ENCODE measurements at regions not wholly inside any gene's neighbourhood (a gene's known extent, or its start where the extent isn't known, plus 50 kb on each side); places are given as distances from the start of the nearest gene placed in this dataset.
A peak's percentile ranks its signal among the peaks of the same experiment; 100 is the strongest.

DNA sequence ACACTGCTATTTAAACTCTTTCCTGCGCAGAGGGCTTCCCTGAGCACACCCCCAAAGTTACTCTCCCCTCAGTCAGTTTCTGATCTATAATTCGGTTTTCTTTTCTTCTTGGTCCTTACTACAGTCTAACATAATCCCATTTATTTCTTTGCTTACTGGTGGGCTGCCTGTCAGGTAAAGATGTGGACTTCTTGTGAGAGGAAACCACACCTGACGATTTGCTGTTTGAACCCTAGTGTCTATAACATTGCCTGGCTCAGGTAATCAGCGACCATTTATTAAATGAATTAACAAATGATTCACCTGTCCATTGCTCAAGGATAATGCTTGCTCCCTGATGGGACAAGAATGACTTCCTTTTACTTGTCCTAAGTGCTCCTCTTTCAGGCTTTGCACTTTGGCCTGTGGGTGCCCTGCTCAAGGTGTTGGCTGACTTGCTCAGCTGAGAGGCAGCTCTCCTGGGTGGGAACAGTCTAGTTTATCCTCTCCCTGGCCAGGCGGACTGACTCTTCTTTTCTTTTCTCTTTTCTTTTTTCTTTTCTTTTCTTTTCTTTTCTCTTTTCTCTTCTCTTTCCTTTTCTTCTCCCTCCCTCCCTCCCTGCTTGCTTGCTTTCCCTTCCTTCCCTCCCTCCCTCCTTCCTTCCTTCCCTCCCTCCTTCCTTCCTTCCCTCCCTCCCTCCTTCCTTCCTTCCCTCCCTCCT, 233.1 kb downstream of the BCAS1 start:
- no peak for DNase-seq (ENCODE audit: low spot score)

GRCh38 chr20:53834749-53835148, 235.6 kb downstream of the BCAS1 start:
- DNase-seq (ENCODE audit: low spot score): no peak

DNA sequence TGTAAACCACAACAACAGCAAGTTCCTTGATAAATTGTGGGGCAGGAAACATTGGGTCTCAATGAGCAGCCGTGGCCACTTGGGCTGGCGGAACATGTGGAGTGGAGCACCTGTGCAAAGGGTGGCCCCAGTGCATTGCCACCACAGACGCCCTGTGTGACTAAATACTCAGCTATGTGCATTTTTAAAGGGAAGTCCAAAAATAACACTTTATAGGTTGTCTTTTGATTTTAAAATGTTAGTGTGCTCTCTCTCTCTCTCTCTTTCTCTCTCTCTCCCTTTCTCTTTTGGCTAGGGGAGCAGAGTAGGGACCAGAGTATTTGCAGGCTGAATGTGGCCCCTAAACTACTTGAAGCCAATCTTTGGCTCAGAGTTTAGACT, 236.3 kb downstream of the BCAS1 start:
- peak; percentile 34 for DNase-seq (ENCODE audit: low spot score)

- peak; percentile 23 for DNase-seq (ENCODE audit: low spot score)
These were observed 236.9 kb downstream of the BCAS1 start for GRCh38 chr20:53833333-53834061.

- DNase-seq (ENCODE audit: low spot score): no peak
These were observed 237.9 kb downstream of the BCAS1 start for GRCh38 chr20:53832499-53832898.

DNA sequence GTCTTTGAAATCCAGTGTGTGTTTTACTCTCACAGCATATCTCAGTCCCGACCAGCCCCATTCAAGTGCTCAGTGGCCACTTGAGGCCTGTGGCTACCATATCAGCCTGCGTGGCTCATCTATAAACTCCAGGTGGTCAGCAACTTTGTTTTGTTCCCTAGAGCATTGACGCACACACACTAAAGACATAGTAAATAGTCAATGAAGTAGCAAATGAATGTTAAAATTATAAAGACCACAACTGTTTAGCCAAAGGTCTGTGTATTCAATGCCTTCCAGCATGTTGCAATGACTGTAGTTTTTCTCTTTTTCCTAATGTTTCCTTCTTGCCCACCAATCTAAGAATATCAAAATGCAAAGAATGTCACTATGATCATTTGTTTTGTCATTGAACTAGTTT, 238.2 kb upstream of the ZNF217 start:
- no peak for DNase-seq (ENCODE audit: low spot score)

- no peak for DNase-seq (ENCODE audit: low spot score)
These were observed 237.6 kb upstream of the ZNF217 start for GRCh38 chr20:53831228-53831627.

- DNase-seq (ENCODE audit: low spot score): peak; percentile 46
These were observed 236.3 kb upstream of the ZNF217 start for GRCh38 chr20:53829724-53830521.

DNA sequence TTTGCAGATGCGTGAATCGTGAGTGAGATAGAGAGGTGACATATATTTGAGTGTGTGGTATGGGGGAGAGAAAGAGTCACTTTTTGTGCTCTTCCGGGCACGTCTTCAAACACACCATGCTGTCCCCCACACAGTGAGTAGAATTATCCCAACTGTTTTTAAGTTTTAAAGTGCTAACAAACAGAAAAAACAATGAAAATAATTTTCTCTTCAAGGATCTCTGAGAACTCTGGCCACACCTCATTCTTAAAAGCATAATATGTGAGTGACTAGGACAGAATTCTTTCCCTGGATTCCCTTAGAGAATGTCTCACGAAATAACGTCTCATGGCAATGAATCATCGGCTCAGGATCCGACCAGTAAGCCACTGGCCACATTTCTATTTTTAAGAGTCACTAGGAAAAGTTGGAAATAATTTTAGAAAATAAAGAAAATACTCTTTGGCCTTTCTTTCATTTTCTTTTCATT, 235.7 kb upstream of the ZNF217 start:
- peak; percentile 96 for DNase-seq (ENCODE audit: low spot score)

GRCh38 chr20:53828682-53829254, 235.1 kb upstream of the ZNF217 start:
- peak; percentile 83 for DNase-seq (ENCODE audit: low spot score)

GRCh38 chr20:53828088-53828681, 234.5 kb upstream of the ZNF217 start:
- peak; percentile 93 for DNase-seq (ENCODE audit: low spot score)

- DNase-seq (ENCODE audit: low spot score): no peak
These were observed 233.9 kb upstream of the ZNF217 start for GRCh38 chr20:53827292-53828087.

GRCh38 chr20:53826597-53827291, 233.1 kb upstream of the ZNF217 start:
- DNase-seq (ENCODE audit: low spot score): peak; percentile 98

DNA sequence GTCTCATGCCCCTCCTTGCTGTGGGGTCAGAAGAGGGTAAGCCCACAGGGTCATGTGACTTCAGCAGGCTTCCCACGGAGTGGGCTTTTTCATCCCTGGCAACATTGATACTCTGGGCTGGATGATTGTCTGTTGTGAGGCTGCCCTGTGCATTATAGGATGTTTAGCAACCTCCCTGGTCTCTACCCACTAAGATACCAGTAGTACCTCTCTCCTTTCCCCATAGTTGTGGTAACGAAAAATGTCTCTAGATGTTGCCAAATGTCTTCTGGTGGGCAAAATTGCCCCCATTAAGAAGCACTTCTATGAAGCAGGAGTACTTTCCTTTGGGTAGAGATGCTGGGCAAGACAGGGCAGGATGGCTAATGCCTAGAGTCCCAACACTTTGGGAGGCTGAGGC, 232.5 kb upstream of the ZNF217 start:
- no peak for DNase-seq (ENCODE audit: low spot score)

DNA sequence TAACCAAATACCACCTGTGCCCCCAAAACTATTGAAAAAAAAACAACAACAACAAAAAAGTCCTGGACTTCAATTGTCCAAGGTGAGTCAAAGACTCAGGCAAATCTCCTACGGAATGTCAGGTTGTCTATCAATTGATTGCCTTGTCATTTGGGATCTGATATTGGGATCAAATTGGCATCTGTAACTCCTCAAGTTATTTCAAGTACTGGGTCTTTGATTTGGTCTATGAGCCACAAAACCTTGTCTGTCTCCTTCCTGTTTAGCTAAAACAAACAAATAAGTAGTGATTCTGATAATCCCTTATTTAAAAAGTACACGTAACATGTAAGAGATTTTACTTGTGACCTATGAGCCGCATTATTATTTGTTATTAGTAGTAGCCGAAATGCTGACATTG, 231.6 kb upstream of the ZNF217 start:
- DNase-seq (ENCODE audit: low spot score): no peak

DNA sequence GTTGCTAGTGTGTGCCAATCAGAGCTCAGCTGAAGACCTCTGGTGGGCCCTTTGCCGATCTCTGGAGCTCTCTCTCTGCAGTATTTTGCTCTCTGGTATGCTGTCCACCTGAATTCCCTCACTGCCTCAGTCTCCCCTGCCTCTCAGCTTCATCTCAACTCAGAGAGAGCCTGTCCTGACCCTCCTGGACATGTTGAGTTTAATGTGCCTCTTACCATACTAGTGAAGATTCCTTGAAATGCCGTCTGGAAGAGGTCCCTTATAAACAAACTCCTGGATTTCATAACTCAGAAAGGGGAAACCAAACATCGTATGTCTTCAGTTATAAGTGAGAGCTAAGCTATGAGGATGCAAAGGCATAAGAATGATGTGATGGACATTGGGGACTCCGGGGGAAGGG, 231.1 kb upstream of the ZNF217 start:
- no peak for DNase-seq (ENCODE audit: low spot score)

DNA sequence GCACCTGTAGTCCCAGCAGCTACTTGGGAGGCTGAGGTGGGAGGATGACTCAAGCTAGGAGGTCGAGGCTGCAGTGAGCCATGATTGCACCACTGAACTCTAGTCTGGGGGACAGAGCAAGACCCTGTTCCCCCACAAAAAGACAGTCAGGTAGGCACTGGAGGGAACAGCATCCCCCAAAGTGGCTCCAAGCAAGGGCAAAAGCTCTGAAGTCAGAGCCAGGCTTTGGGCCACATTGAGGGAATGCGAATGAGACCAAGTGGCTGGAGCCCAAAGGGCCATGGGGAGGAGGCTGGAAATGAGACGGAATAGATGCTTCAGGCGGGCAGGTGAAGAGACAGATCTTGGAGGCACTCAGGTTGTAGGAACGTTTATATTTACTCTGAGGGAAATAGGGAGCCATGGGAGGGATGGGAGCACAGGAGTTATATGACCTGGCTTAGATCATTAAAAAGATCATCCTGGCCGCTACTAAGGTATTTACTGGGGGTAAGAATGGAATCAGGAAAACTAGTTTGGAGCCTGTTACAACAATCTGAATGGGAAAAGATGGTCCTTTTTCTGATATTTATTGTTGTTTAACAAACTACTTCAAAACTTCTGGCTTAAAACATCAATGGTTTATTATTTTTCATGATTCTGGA, 229.6 kb upstream of the ZNF217 start:
- DNase-seq (ENCODE audit: low spot score): no peak

DNA sequence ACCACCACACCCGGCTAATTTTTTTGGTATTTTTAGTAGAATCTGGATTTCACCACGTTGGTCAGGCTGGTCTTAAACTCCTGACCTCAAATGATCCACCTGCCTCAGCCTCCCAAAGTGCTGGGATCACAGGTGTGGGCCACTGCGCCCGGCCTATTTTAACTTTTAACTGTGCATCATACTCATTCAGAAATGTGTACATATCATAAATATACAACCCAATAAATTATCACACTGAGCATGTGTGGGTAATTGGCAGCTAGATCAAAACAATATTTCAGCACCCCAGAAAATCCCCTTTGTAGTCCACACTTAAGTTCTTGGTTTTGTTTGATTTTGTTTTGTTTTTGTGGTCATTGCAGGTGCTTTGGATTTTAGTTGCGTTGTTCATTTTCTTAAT, 228.9 kb upstream of the ZNF217 start:
- DNase-seq (ENCODE audit: low spot score): no peak

GRCh38 chr20:53819973-53820451, 226.4 kb upstream of the ZNF217 start:
- DNase-seq (ENCODE audit: low spot score): no peak
